ENCODE measurements at regions not wholly inside any gene's neighbourhood (a gene's known extent, or its start where the extent isn't known, plus 50 kb on each side); places are given as distances from the start of the nearest gene placed in this dataset.

GRCh38 chr5:10862085-10862484 is 101.1 kb upstream of the DAP start:
- Histone ChIP-seq H2AFZ (ENCODE audit: low read depth, low read length) (no peak overlapping the region), H3K4me2 (ENCODE audit: low read length) (no peak overlapping the region), H3K4me1 (ENCODE audit: low read length) (no peaks in the 10 kb centered on the region), H3K27ac (ENCODE audit: low read length) (no peak overlapping the region), H3K79me2 (ENCODE audit: low read length) (no peaks in the 10 kb centered on the region), H3K27me3 (ENCODE audit: low read depth, low read length) (peaks cover 8% of the 10 kb centered on the region; the same call in 1 of the 2 replicates), H3K4me3 (ENCODE audit: low read length) (no peak overlapping the region), H3K36me3 (replicated peaks; ENCODE audit: low read depth, low read length) (no peaks in the 10 kb centered on the region), H3K9me3 (ENCODE audit: insufficient read depth, low read length) (no peaks in the 10 kb centered on the region), H4K20me1 (ENCODE audit: insufficient read depth, low read length) (no peaks in the 10 kb centered on the region), H3K9ac (ENCODE audit: low read length) (no peak overlapping the region)
- no peak for TF ChIP-seq CTCF (IDR thresholded peaks at IDR 0.05; ENCODE audit: low read depth, low read length)
- no peak for TF ChIP-seq EZH2phosphoT487 (IDR thresholded peaks at IDR 0.05; ENCODE audit: low read depth)

GRCh38 chr5:10861423-10861790 is 100.4 kb upstream of the DAP start:
- Histone ChIP-seq H3K9me3 (ENCODE audit: insufficient read depth, low read length) (no peaks in the 10 kb centered on the region), H3K4me1 (ENCODE audit: low read length) (no peaks in the 10 kb centered on the region), H3K9ac (ENCODE audit: low read length) (no peak overlapping the region)

GRCh38 chr5:10860645-10861422 is 99.8 kb upstream of the DAP start:
- H3K9ac ChIP-seq (ENCODE audit: low read length) = no peak overlapping the region
- no peak overlapping the region for H2AFZ ChIP-seq (ENCODE audit: low read depth, low read length)

More at GRCh38 chr5:10861423-10861790, 100.4 kb upstream of the DAP start:
- H3K4me3 ChIP-seq (ENCODE audit: low read length) = no peak overlapping the region
- H3K36me3 ChIP-seq (replicated peaks; ENCODE audit: low read depth, low read length) = no peaks in the 10 kb centered on the region
- no peak overlapping the region for H2AFZ ChIP-seq (ENCODE audit: low read depth, low read length)
- no peak for TF ChIP-seq EZH2phosphoT487 (IDR thresholded peaks at IDR 0.05; ENCODE audit: low read depth)
- no peak for TF ChIP-seq CTCF (IDR thresholded peaks at IDR 0.05; ENCODE audit: low read depth, low read length)
- no peaks in the 10 kb centered on the region for H3K79me2 ChIP-seq (ENCODE audit: low read length)
- H3K27me3 ChIP-seq (ENCODE audit: low read depth, low read length) = peaks cover 8% of the 10 kb centered on the region; the same call in 1 of the 2 replicates
- no peaks in the 10 kb centered on the region for H4K20me1 ChIP-seq (ENCODE audit: insufficient read depth, low read length)
- H3K27ac ChIP-seq (ENCODE audit: low read length) = no peak overlapping the region
- H3K4me2 ChIP-seq (ENCODE audit: low read length) = no peak overlapping the region

GRCh38 chr5:10860196-10860543 is 99.1 kb upstream of the DAP start:
- no peaks in the 10 kb centered on the region for H3K36me3 ChIP-seq (replicated peaks; ENCODE audit: low read depth, low read length)
- H3K4me1 ChIP-seq (ENCODE audit: low read length) = no peaks in the 10 kb centered on the region
- no peaks in the 10 kb centered on the region for H3K9me3 ChIP-seq (ENCODE audit: insufficient read depth, low read length)
- TF ChIP-seq CTCF (IDR thresholded peaks at IDR 0.05; ENCODE audit: low read depth, low read length) = no peak
- TF ChIP-seq EZH2phosphoT487 (IDR thresholded peaks at IDR 0.05; ENCODE audit: low read depth) = no peak
- no peaks in the 10 kb centered on the region for H4K20me1 ChIP-seq (ENCODE audit: insufficient read depth, low read length)
- H3K27ac ChIP-seq (ENCODE audit: low read length) = no peak overlapping the region
- H3K79me2 ChIP-seq (ENCODE audit: low read length) = no peaks in the 10 kb centered on the region
- no peak overlapping the region for H3K4me2 ChIP-seq (ENCODE audit: low read length)
- H2AFZ ChIP-seq (ENCODE audit: low read depth, low read length) = no peak overlapping the region
- no peak overlapping the region for H3K9ac ChIP-seq (ENCODE audit: low read length)
- H3K4me3 ChIP-seq (ENCODE audit: low read length) = no peak overlapping the region
- peaks cover 8% of the 10 kb centered on the region; the same call in 1 of the 2 replicates for H3K27me3 ChIP-seq (ENCODE audit: low read depth, low read length)

More at GRCh38 chr5:10860645-10861422, 99.8 kb upstream of the DAP start:
- Histone ChIP-seq H3K27ac (ENCODE audit: low read length) (no peak overlapping the region), H3K36me3 (replicated peaks; ENCODE audit: low read depth, low read length) (no peaks in the 10 kb centered on the region), H3K79me2 (ENCODE audit: low read length) (no peaks in the 10 kb centered on the region), H4K20me1 (ENCODE audit: insufficient read depth, low read length) (no peaks in the 10 kb centered on the region), H3K9me3 (ENCODE audit: insufficient read depth, low read length) (no peaks in the 10 kb centered on the region), H3K27me3 (ENCODE audit: low read depth, low read length) (peaks cover 8% of the 10 kb centered on the region; the same call in 1 of the 2 replicates), H3K4me2 (ENCODE audit: low read length) (no peak overlapping the region), H3K4me1 (ENCODE audit: low read length) (no peaks in the 10 kb centered on the region), H3K4me3 (ENCODE audit: low read length) (no peak overlapping the region)
- TF ChIP-seq EZH2phosphoT487 (IDR thresholded peaks at IDR 0.05; ENCODE audit: low read depth) (no peak), CTCF (IDR thresholded peaks at IDR 0.05; ENCODE audit: low read depth, low read length) (no peak)

Data from OCI-LY3 (cell line).